T1000 (cell line): ENCODE measurements at regions not wholly inside any gene's neighbourhood (a gene's known extent, or its start where the extent isn't known, plus 50 kb on each side); places are given as distances from the start of the nearest gene placed in this dataset.

ENCODE experiments used
- DNase-seq: peaks from one replicate; lab custom pipeline; 2025; ENCODE audit warnings: mixed read lengths; lab: John Stamatoyannopoulos, UW

- no peak for DNase-seq
These were observed 54.7 kb upstream of the TNS3 start for GRCh38 chr7:47636433-47637175.

- DNase-seq: no peak
These were observed 54.1 kb upstream of the TNS3 start for GRCh38 chr7:47636081-47636432.

- no peak for DNase-seq
These were observed 53.5 kb upstream of the TNS3 start for GRCh38 chr7:47635091-47636080.

- DNase-seq: no peak
These were observed 52.4 kb upstream of the TNS3 start for GRCh38 chr7:47634273-47634672.

- DNase-seq: no peak
These were observed 51.2 kb upstream of the TNS3 start for GRCh38 chr7:47633134-47633533.
